ENCODE measurements at regions not wholly inside any gene's neighbourhood (a gene's known extent, or its start where the extent isn't known, plus 50 kb on each side); places are given as distances from the start of the nearest gene placed in this dataset.

DNA sequence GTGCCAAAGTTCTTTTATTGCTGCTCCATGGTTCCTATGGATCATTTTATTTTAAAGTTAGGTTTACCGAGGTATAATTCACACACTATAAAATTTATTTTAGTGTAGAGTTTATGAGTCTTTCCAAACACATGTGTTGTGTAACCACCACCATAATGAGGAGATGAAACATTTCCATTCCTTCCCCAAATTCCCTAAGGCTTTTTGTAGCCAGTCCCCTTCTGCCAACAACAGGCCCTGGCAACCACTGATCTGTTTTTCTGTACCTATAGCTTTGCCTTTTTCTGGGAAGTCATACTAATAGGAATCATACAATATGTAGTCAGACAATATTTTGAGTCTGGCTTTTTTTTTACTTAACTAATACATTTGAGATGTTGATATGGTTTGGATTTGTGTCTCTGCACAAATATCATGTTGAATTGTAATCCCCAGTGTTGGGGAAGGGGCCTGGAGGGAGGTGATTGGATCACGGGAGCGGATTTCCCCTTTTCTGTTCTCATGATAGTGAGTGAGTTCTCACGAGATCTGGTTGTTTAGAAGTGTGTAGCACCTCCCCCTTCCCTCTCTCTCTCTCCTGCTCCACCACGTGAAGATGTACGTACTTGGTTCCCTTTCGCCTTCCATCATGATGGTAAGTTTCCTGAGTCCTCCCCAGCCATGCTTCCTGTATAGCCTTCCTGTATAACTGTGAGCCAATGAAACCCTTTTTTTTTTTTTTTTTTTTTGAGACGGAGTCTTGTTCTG lies 59.6 kb upstream of the DHX15 start:
- no peak for TF ChIP-seq FOXM1 (IDR thresholded peaks at IDR 0.05; ENCODE audit: low read depth)
- TF ChIP-seq, protein P1, sequence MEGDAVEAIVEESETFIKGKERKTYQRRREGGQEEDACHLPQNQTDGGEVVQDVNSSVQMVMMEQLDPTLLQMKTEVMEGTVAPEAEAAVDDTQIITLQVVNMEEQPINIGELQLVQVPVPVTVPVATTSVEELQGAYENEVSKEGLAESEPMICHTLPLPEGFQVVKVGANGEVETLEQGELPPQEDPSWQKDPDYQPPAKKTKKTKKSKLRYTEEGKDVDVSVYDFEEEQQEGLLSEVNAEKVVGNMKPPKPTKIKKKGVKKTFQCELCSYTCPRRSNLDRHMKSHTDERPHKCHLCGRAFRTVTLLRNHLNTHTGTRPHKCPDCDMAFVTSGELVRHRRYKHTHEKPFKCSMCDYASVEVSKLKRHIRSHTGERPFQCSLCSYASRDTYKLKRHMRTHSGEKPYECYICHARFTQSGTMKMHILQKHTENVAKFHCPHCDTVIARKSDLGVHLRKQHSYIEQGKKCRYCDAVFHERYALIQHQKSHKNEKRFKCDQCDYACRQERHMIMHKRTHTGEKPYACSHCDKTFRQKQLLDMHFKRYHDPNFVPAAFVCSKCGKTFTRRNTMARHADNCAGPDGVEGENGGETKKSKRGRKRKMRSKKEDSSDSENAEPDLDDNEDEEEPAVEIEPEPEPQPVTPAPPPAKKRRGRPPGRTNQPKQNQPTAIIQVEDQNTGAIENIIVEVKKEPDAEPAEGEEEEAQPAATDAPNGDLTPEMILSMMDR (IDR thresholded peaks at IDR 0.05) = no peak
- TF ChIP-seq RAD21 (IDR thresholded peaks at IDR 0.05; ENCODE audit: low read length) = no peak
- TF ChIP-seq ELF1 (IDR thresholded peaks at IDR 0.05) = no peak
- no peak for TF ChIP-seq NRF1 (IDR thresholded peaks at IDR 0.05; ENCODE audit: low read depth, low read length)
- no peak for TF ChIP-seq TAF1 (IDR thresholded peaks at IDR 0.05; ENCODE audit: borderline replicate concordance, low read depth, low read length)
- TF ChIP-seq SMC3 (IDR thresholded peaks at IDR 0.05; ENCODE audit: low read depth, low read length) = no peak
- TF ChIP-seq EZH2phosphoT487 (IDR thresholded peaks at IDR 0.05; ENCODE audit: borderline replicate concordance, low read depth) = no peak
- no peak for TF ChIP-seq SIN3A (IDR thresholded peaks at IDR 0.05; ENCODE audit: borderline replicate concordance, low read depth, low read length)
- no peak for TF ChIP-seq RXRA (IDR thresholded peaks at IDR 0.05; ENCODE audit: borderline replicate concordance, low read depth)
- no peak for TF ChIP-seq RFX5 (IDR thresholded peaks at IDR 0.05; ENCODE audit: low read length)
- TF ChIP-seq JUND (IDR thresholded peaks at IDR 0.05) = no peak

Measured in SK-N-SH (cell line).